DOHH2 (cell line): ENCODE measurements at regions not wholly inside any gene's neighbourhood (a gene's known extent, or its start where the extent isn't known, plus 50 kb on each side); places are given as distances from the start of the nearest gene placed in this dataset.

Experiments
- H3F3A ChIP-seq: fragments of 200-600 bp; sonication (generic), shearing (Covaris generic); 2 replicates; pipeline ENCODE4 v1.6.0; 2016; ENCODE audit warnings: antibody characterized with exemption, mild to moderate bottlenecking; ENCODE audit not compliant: control insufficient read depth, insufficient read depth
- H3K27ac ChIP-seq: fragments of 200-600 bp; sonication (generic); 2 replicates; pipeline ENCODE4 v1.5.1; 2014; ENCODE audit warnings: low read depth, mild to moderate bottlenecking, low read length, moderate library complexity
- H3K27me3 ChIP-seq: fragments of 200-600 bp; sonication (generic); 2 replicates; pipeline ENCODE4 v1.6.1; 2014; ENCODE audit warnings: mild to moderate bottlenecking, low read length, mixed read lengths; ENCODE audit not compliant: control insufficient read depth
- H3K36me3 ChIP-seq: fragments of 200-600 bp; sonication (generic); 2 replicates; pipeline ENCODE4 v1.6.1; 2014; ENCODE audit warnings: mild to moderate bottlenecking, low read length, moderate library complexity, mixed read lengths; ENCODE audit not compliant: control insufficient read depth
- H3K4me1 ChIP-seq: fragments of 200-600 bp; sonication (generic); 2 replicates; pipeline ENCODE4 v1.6.1; 2014; ENCODE audit warnings: mild to moderate bottlenecking, low read length, mixed read lengths; ENCODE audit not compliant: control insufficient read depth
- H3K4me2 ChIP-seq: fragments of 200-600 bp; sonication (generic); 2 replicates; pipeline ENCODE4 v1.6.0; 2014; ENCODE audit warnings: mild to moderate bottlenecking, low read length, moderate library complexity
- H3K4me3 ChIP-seq: fragments of 200-600 bp; sonication (generic); 2 replicates; pipeline ENCODE4 v1.5.1; 2014; ENCODE audit warnings: mild to moderate bottlenecking, low read length, mixed read lengths
- H3K79me2 ChIP-seq: fragments of 200-600 bp; sonication (generic); 2 replicates; pipeline ENCODE4 v1.6.1; 2014; ENCODE audit warnings: mild to moderate bottlenecking, low read length, mixed read lengths; ENCODE audit not compliant: control insufficient read depth
- H3K9me2 ChIP-seq: fragments of 200-600 bp; sonication (generic); replicated peaks from 2 replicates; pipeline ENCODE4 v1.6.1; 2014; ENCODE audit warnings: mild to moderate bottlenecking, low read length, mixed read lengths; ENCODE audit not compliant: control insufficient read depth
- H3K9me3 ChIP-seq: fragments of 200-600 bp; sonication (generic); 2 replicates; pipeline ENCODE4 v1.6.1; 2014; ENCODE audit warnings: antibody characterized with exemption, low read length, mixed read lengths; ENCODE audit not compliant: control insufficient read depth, insufficient read depth
- H4K20me1 ChIP-seq: fragments of 200-600 bp; sonication (generic); 2 replicates; pipeline ENCODE4 v1.6.0; 2014; ENCODE audit warnings: low read depth, mild to moderate bottlenecking, antibody characterized with exemption, low read length, moderate library complexity; ENCODE audit not compliant: control insufficient read depth, insufficient read depth
- EZH2phosphoT487 ChIP-seq: fragments of 200-600 bp; sonication (generic); IDR thresholded peaks from 2 replicates; pipeline ENCODE4 v1.6.1; 2017; ENCODE audit warnings: borderline replicate concordance, mild to moderate bottlenecking, antibody characterized with exemption, low read length, moderate library complexity, mixed read lengths
- TF ChIP-seq, protein P1 (sequence below): fragments of 200-600 bp; sonication (generic); IDR thresholded peaks from one replicate; pipeline ENCODE4 v1.5.1; 2014; ENCODE audit warnings: antibody characterized with exemption, mild to moderate bottlenecking, low read depth, low read length; ENCODE audit not compliant: poor library complexity, severe bottlenecking

- Histone ChIP-seq H3K4me1 (no peaks in the 10 kb centered on the region), H3K36me3 (no peaks in the 10 kb centered on the region), H3K79me2 (no peaks in the 10 kb centered on the region), H3K27ac (no peak overlapping the region), H3K27me3 (peaks cover 2% of the 10 kb centered on the region; the same call in 1 of the 2 replicates), H3K4me3 (no peak overlapping the region), H3K4me2 (no peak overlapping the region), H4K20me1 (no peaks in the 10 kb centered on the region), H3F3A (no peaks in the 10 kb centered on the region), H3K9me2 (no peaks in the 10 kb centered on the region), H3K9me3 (no peaks in the 10 kb centered on the region)
- TF ChIP-seq, protein P1, sequence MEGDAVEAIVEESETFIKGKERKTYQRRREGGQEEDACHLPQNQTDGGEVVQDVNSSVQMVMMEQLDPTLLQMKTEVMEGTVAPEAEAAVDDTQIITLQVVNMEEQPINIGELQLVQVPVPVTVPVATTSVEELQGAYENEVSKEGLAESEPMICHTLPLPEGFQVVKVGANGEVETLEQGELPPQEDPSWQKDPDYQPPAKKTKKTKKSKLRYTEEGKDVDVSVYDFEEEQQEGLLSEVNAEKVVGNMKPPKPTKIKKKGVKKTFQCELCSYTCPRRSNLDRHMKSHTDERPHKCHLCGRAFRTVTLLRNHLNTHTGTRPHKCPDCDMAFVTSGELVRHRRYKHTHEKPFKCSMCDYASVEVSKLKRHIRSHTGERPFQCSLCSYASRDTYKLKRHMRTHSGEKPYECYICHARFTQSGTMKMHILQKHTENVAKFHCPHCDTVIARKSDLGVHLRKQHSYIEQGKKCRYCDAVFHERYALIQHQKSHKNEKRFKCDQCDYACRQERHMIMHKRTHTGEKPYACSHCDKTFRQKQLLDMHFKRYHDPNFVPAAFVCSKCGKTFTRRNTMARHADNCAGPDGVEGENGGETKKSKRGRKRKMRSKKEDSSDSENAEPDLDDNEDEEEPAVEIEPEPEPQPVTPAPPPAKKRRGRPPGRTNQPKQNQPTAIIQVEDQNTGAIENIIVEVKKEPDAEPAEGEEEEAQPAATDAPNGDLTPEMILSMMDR: no peak
Observed at GRCh38 chr2:191593622-191594385, 84.1 kb upstream of the NABP1 start.

DNA sequence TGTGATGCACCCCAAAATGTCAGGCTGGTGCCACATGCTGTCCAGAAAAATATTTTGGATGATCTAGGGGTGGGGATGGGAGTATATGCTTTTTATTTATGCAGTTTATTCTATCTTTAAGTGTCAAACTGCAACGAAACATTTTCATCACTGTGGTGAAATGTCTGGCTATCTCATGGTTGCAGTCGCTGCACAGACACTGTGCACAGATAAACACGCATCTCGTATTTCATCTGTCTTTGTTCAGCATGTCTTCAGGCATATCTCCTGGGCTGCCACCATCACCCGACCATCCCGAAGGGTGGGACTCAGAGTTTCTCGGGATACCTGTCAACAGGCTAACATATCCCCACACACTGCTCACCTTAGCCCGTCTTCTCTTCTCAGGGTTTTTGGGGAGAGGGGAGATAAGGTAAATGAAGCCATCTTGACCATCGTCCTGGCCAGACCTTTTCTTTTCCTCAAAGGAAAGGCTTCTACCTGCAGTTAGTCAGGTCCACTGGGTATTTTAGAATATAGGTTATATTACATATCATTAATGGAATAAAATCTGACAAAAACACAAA lies 80.7 kb upstream of the NABP1 start:
- TF ChIP-seq, protein P1: no peak
- TF ChIP-seq EZH2phosphoT487: no peak
- Histone ChIP-seq H3K27ac (no peak overlapping the region), H3K4me3 (no peak overlapping the region), H3K4me1 (no peaks in the 10 kb centered on the region), H3F3A (no peaks in the 10 kb centered on the region), H3K9me3 (no peaks in the 10 kb centered on the region), H3K79me2 (no peaks in the 10 kb centered on the region), H3K36me3 (no peaks in the 10 kb centered on the region), H3K4me2 (no peak overlapping the region), H3K9me2 (no peaks in the 10 kb centered on the region), H4K20me1 (no peaks in the 10 kb centered on the region), H3K27me3 (peaks cover 6% of the 10 kb centered on the region; the same call in 1 of the 2 replicates)

DNA sequence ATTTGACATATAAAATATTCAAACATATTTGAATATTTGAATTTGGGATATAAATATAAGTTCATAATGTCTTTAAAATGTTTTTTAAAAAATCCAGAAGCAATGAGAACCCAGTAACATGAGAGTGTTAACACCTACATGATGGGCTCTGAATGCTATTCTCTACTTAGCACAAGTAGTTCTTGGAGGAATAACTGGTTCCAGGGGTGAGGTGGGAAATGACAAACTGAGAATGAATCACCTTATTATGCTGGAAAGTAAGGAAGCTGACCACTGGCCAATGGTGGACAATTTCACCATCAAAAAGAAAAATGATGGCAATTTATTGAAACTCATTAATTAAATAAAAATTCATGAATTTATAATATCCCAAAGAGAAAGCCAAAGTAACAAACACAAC lies 79.6 kb upstream of the NABP1 start:
- H3K27me3 ChIP-seq: peaks cover 6% of the 10 kb centered on the region; the same call in 1 of the 2 replicates
- no peaks in the 10 kb centered on the region for H3K79me2 ChIP-seq
- no peaks in the 10 kb centered on the region for H3K4me1 ChIP-seq
- H3K9me3 ChIP-seq: no peaks in the 10 kb centered on the region
- H3K27ac ChIP-seq: no peak overlapping the region
- no peak for TF ChIP-seq EZH2phosphoT487
- TF ChIP-seq, protein P1: no peak
- no peaks in the 10 kb centered on the region for H4K20me1 ChIP-seq
- no peaks in the 10 kb centered on the region for H3K36me3 ChIP-seq
- no peak overlapping the region for H3K4me2 ChIP-seq
- H3F3A ChIP-seq: no peaks in the 10 kb centered on the region
- H3K9me2 ChIP-seq: no peaks in the 10 kb centered on the region
- no peak overlapping the region for H3K4me3 ChIP-seq
